HG03521 (cell line): ENCODE measurements at regions not wholly inside any gene's neighbourhood (a gene's known extent, or its start where the extent isn't known, plus 50 kb on each side); places are given as distances from the start of the nearest gene placed in this dataset.
"Not testable (repeated sequence)": the region's sequence is repeated elsewhere in the genome, so short reads cannot be mapped to it uniquely, and the experiment has no call there.

Source experiments
- ATAC-seq: cut with Tn5 transposase; IDR thresholded peaks from one replicate; pipeline ENCODE4 v1.9.1; 2021; ENCODE audit warnings: mild to moderate bottlenecking, moderate library complexity; ENCODE audit not compliant: unreplicated experiment

DNA sequence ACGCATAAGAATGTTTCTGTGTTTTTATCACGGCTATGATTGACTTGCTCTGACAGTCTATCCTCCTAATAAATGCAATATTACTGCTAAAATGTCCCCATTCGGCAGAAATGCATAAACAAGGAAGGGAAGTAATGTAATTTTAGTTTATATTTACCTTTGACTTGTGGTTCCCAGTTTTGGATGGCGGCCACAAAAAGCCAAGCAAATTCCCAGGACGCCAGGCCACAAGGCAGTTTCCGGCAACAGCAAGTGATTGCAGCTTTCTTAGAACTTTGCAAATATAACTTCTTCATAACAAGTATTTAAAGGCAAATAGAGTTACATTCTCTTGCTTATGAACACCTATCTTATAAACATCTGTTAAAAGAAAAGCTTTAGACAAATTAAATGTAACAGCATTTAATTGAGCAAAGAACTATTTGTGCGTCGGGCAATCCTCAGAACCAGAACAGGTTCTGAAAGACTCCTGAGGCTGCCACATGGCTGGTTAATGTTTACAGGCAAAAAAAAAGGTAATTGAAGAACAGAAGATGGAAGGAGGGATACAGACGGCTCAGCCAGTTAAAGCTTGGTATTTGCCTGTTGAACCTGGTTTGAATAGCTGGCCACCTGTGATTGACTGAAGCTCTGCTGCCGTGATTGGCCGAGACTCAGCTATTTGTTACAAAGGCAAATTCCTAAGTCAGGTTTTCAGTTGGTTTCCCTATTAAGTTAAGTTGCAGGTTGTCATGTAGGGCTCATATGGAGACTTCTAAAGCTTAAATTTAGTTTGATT lies 80.8 kb downstream of the C21orf91 start:
- ATAC-seq, result no peak

DNA sequence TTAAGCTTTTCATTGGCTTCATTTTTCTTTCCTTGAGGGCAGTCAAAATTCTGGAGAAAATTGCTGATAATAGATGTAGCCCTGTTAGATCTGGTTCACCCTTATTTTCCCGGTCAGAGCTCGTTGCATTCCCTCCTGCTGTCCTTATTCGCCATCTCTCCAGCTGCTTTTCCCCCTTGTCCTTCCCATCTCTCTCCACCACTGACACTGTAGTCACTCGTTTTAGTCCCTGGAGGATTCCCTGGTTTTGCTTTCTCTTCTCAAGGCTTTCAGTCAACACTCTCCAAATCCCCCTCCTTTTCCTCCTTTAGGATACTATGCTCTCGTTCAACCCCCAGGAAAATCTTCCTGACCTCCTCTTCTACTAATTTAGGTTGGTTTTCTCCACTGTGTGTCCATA lies 83.1 kb downstream of the C21orf91 start:
- ATAC-seq, result no peak

- no peak for ATAC-seq
Measured at GRCh38 chr21:17733209-17733608, 85.9 kb downstream of the C21orf91 start.

GRCh38 chr21:17732306-17732705 lies 86.8 kb downstream of the C21orf91 start:
- ATAC-seq, result no peak

DNA sequence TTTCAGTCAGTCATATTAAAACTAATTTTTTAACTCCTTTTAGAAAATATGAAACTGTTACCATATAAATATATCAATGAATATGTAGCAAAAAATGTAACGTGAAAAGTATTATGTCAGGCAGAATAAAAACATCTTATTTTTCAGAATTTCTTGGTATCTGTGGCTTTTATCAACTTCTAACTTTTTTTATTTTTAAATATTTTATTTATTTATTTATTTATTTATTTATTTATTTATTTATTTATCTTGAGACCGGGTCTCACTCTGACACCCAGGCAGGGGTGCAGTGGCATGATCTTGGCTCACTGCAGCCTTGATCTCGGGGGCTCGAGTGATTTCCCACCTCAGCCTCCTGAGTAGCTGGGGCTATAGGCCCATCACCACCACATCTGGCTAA lies 87.6 kb downstream of the C21orf91 start:
- ATAC-seq, result no peak

DNA sequence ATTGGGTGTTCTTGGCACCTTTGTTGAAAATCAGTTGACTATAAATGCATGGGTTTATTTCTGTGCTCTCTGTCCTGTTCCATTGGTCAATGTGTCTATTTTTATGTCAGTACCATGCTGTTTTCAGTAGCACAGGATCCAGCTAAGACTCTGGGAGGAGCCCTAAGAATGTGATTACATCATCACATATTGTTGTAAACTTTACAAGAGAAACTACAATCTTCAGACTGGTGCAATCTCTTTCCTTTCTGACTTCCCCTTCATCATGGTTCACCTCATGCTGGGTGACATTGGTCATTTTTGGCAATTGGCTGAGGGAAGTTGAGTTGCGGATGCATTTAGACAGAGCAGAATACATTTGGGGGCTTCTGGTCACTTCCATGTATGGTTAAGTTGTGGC lies 88.4 kb downstream of the C21orf91 start:
- no peak for ATAC-seq

- ATAC-seq, result no peak
Measured at GRCh38 chr21:17729455-17729854, 89.7 kb downstream of the C21orf91 start.

GRCh38 chr21:17727361-17727760 lies 91.8 kb downstream of the C21orf91 start:
- ATAC-seq, result no peak

- ATAC-seq, result no peak
Measured at GRCh38 chr21:17726047-17726829, 92.9 kb downstream of the C21orf91 start.

DNA sequence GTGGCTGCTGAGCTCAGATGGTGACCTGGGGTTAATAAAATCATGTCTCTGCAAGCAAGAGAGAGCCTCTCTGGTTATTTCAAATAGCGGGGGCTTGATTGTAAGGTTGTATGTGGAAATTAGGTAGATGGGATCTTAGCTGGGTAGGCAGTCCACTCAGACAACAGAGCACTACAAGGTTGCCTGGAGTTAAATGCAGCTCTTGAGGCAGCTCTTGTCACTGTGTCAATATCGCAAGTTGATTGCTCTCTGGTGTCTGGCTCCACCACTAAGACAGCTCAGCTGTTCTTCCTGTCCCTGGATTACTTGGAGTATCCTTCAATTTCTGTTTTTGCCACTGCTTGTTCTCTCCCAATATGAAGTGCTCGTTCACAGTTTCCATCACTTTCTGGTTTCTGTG lies 93.8 kb downstream of the C21orf91 start:
- no peak for ATAC-seq

- no peak for ATAC-seq
Measured at GRCh38 chr21:17712887-17713286, 100.2 kb upstream of the BTG3 start.

DNA sequence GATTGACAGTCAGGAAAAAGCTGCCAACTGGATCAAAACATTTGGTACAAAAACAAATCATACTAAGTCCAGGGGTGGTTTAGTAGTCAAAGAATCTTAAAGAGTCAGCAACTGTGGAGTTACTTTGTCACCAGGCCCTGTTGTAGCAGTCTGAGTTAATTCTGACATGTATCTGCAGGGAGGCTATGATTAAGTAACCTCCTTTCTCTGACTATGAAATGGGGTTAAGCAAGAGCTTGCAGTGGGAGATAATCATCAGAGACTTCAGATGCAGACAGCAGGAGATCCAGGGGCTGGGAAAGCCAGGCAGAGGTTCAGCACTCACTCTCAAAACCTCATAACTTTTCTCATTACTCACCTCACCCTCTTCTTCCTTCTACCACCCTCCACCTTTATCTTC lies 99.2 kb upstream of the BTG3 start:
- no peak for ATAC-seq

DNA sequence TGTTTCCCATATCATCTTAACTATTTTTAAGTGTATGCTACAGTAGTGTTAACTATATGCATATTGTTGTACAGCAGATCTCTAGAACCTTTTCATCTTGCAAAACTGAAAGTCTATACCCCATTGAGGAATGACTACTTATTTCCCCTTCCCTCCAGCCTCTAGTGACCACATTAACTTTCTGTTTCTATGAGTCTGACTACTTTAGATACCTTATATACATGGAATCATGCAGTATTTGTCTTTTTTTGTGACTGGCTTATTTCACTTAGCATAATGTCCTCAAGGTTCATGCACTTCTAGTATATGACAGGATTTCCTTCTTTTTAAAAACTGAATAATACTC lies 96.5 kb upstream of the BTG3 start:
- ATAC-seq, result peak; percentile 97

DNA sequence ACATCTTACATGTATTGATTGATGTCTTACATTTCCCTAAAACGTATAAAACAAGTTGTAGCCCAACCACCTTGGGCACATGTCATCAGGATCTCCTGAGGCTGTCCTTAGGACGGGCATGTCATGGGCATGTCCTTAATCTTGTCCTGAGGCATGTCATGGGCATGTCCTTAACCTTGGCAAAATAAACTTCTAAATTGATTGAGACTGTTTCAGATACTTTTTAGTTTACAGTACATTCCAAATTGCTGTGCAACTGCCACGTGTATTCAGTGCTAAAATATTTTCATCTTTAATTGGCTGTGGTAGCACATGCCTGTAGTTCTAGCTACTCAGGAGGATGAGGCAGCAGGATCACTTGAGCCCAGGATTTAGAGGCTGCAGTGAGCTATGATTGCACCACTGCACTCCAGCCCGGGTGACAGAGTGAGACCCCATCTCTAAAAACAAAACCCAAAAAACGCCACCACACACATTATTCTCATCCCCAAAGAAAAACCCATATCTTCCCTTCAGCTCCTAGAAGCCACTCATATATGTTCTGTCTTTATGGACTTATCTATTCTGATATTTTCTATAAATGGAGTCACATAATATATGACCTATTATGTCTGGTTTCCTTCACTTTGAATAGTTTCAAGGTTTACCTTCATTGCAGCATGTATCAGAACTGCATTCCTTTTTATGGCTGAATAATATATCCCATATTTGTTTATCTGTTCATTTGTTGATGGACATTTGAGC lies 96.0 kb upstream of the BTG3 start:
- peak; percentile 36 for ATAC-seq

DNA sequence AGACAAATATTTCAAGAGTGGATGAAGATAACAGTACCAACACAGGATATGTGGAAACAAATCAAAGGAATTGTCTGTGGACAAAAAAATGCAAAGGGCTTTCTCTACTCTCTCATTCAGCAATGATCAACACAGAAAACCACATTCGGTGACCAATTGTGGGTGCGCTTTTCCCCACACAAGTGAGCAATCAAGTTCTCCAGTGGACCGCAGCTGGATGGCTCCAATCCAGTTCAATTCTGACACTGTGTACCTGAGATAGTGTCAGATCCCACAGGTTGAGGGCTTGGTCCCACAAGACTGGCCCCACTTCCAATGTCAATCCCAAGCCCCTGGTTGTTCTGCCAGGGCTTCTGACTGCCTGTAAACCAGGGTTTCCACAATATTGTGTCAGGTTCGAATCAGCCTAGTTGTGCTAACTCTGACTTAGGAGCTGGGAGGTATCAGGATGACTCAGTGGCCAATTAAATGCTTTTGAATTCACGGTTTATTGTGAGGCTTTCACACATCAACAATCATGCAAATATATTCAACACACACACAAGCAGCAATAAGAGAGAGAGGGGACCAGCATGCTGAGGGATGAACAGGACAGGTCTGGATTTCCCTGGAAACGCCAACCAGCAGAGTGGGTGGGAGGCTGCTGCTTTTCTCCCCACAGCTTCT lies 87.0 kb upstream of the BTG3 start:
- no peak for ATAC-seq

GRCh38 chr21:17697473-17697872 lies 84.8 kb upstream of the BTG3 start:
- ATAC-seq, result no peak

DNA sequence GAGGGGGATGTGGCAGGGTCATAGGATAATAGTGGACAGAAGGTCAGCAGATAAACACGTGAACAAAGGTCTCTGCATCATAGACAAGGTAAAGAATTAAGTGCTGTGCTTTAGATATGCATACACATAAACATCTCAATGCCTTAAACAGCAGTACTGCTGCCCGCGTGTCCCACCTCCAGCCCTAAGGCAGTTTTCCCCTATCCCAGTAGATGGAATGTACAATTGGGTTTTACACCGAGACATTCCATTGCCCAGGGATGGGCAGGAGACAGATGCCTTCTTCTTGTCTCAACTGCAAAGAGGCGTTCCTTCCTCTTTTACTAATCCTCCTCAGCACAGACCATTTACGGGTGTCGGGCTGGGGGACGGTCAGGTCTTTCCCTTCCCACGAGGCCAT lies 81.7 kb upstream of the BTG3 start:
- ATAC-seq, result not testable (repeated sequence)

GRCh38 chr21:17693801-17694200 lies 81.1 kb upstream of the BTG3 start:
- no peak for ATAC-seq

GRCh38 chr21:17690078-17690494 lies 77.4 kb upstream of the BTG3 start:
- no peak for ATAC-seq

DNA sequence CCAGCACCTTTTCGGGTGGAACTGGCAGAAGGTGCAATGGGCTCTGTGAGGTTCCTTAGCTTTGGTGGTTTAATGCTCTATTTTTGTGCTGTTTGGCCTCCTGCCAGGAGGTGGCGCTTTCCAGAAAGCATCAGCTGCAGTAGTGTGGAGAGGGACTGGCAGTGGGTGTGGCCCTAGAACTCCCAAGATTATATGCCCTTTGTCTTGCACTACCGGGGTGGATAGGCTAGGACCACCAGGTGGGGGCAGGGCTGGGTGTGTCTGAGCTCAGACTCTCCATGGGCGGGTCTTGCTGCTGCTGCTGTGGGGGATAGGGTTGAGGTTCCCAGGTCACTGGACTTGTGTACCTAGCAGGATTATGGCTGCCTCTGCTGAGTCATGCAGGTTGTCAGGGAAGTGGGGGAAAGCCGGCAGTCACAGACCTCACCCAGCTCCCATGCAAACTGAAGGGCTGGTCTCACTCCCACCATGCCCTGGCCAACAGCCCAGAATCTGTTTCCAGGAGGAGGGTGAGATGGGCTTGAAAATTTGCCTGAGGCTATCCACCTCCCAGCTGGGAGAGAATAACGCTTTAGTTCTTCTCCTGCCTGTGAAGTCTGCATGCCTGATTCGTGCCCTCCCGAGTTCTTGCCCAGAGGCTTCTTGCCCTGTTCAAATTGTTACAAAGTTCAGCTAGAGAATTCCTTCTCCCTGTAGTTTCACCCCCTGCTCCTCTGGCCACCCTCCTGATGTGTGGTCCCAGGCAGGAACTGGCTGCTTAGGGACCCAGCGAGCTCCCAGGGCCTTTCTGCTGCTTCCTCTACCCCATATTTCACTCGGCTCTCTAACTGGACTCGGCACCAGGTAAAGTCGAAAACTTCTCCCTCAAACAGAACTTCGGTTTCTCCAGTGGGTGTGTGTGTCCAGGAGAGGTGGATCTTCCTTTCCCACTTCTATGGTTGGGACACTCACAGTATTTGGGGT lies 76.5 kb upstream of the BTG3 start:
- no peak for ATAC-seq
